Ishikawa (cell line): ENCODE measurements at regions not wholly inside any gene's neighbourhood (a gene's known extent, or its start where the extent isn't known, plus 50 kb on each side); places are given as distances from the start of the nearest gene placed in this dataset.

Experiments
- EP300 ChIP-seq: IDR thresholded peaks from 2 replicates; pipeline ENCODE4 v1.6.1; 2012; ENCODE audit warnings: borderline replicate concordance
- RAD21 ChIP-seq: IDR thresholded peaks from 2 replicates; pipeline ENCODE4 v1.6.1; 2012; ENCODE audit warnings: low read depth
- REST ChIP-seq: IDR thresholded peaks from 2 replicates; pipeline ENCODE4 v1.6.1; 2012; ENCODE audit warnings: low read depth, mild to moderate bottlenecking
- TAF1 ChIP-seq: IDR thresholded peaks from 2 replicates; pipeline ENCODE4 v1.6.1; 2012; ENCODE audit warnings: low read depth, mild to moderate bottlenecking
- TCF12 ChIP-seq: IDR thresholded peaks from 2 replicates; pipeline ENCODE4 v1.6.1; 2012; ENCODE audit warnings: low read depth
- ZBTB7A ChIP-seq: IDR thresholded peaks from 2 replicates; pipeline ENCODE4 v1.6.1; 2012; ENCODE audit warnings: low read depth
- TF ChIP-seq, protein P1 (sequence below): IDR thresholded peaks from 2 replicates; pipeline ENCODE4 v1.6.1; 2012

- TF ChIP-seq, protein P1, sequence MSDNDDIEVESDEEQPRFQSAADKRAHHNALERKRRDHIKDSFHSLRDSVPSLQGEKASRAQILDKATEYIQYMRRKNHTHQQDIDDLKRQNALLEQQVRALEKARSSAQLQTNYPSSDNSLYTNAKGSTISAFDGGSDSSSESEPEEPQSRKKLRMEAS = no peak
- no peak for TF ChIP-seq TAF1
- no peak for TF ChIP-seq EP300
- no peak for TF ChIP-seq REST
- TF ChIP-seq ZBTB7A = no peak
- TF ChIP-seq TCF12 = no peak
- TF ChIP-seq RAD21 = no peak
Observed at GRCh38 chr4:178457286-178457685, 1015.0 kb upstream of the AGA start.
